ENCODE measurements at regions not wholly inside any gene's neighbourhood (a gene's known extent, or its start where the extent isn't known, plus 50 kb on each side); places are given as distances from the start of the nearest gene placed in this dataset.

DNA sequence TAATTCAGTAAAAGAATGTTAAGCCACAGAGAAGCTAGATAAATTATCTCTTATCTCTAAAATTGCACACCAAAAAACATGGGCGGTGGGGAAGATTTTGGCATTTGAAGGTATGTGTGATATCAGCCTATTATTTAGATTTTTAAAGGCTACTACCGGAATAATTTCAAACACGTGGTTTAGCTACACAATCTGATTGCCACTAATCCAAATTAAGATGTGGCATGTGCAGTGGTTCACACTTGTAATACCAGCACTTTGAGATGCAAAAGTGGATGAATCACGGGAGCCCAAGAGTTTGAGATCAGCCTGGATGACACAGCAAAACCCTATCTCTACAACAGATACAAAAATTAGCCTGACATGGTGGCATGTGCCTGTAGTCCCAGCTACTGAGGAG is 584.5 kb downstream of the HS3ST4 start:
- Histone ChIP-seq H3K79me2 (ENCODE audit: insufficient read depth, low read length) (no peaks in the 10 kb centered on the region), H3K36me3 (replicated peaks in 1 of 2; ENCODE audit: control insufficient read depth in 1 of 2, insufficient read depth in 2 of 2, low read length in 2 of 2) (no peaks in the 10 kb centered on the region), H3K27me3 (ENCODE audit: control insufficient read depth in 1 of 2, insufficient read depth in 2 of 2, low read length in 2 of 2) (no peaks in the 10 kb centered on the region), H3K27ac (ENCODE audit: extremely low read length, insufficient read depth, low read length) (no peak overlapping the region), H3K9ac (ENCODE audit: insufficient read depth, low read depth, low read length) (no peak overlapping the region), H3K4me3 (replicated peaks in 1 of 3; ENCODE audit: insufficient read depth in 1 of 3, low read depth in 2 of 3, low read length in 3 of 3) (no peak overlapping the region), H4K20me1 (ENCODE audit: insufficient read depth, low read length) (no peaks in the 10 kb centered on the region), H3K4me2 (ENCODE audit: low read depth, low read length) (no peak overlapping the region), H2AFZ (ENCODE audit: low read length) (no peak overlapping the region), H3K9me3 (ENCODE audit: low read length) (peaks cover 69% of the 10 kb centered on the region), H3K4me1 (ENCODE audit: insufficient read depth, low read length) (no peaks in the 10 kb centered on the region)
- 20% methylated on average over 4 of the region's 4 CpGs for WGBS (ENCODE audit: low lambda C conversion rate)
- in situ Hi-C loops (cut with HindIII; ENCODE audit: extremely low pct_ligation_motif_present, low pct_unique_long_range_greater_than_20kb) = no loop called here
- CTCF ChIA-PET (ENCODE audit: low intra/inter-chr PET ratio, low total read pairs) = no interaction called here
- no peak for FAIRE-seq
- no peak for ATAC-seq
- DNase-seq (ENCODE audit: low spot score) = no peak
- POLR2A ChIA-PET = no interaction called here
- TF ChIP-seq, protein P1, sequence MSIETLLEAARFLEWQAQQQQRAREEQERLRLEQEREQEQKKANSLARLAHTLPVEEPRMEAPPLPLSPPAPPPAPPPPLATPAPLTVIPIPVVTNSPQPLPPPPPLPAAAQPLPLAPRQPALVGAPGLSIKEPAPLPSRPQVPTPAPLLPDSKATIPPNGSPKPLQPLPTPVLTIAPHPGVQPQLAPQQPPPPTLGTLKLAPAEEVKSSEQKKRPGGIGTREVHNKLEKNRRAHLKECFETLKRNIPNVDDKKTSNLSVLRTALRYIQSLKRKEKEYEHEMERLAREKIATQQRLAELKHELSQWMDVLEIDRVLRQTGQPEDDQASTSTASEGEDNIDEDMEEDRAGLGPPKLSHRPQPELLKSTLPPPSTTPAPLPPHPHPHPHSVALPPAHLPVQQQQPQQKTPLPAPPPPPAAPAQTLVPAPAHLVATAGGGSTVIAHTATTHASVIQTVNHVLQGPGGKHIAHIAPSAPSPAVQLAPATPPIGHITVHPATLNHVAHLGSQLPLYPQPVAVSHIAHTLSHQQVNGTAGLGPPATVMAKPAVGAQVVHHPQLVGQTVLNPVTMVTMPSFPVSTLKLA (IDR thresholded peaks at IDR 0.05) = peak; percentile 91
- no peak for TF ChIP-seq KLF6 (CRISPR knock-in tag; IDR thresholded peaks at IDR 0.05)
- BruUV-seq (replicated peaks) = no TSS peak
- intact Hi-C loops (cut with micrococcal nuclease; ENCODE audit: unreplicated experiment) = no loop called here

DNA sequence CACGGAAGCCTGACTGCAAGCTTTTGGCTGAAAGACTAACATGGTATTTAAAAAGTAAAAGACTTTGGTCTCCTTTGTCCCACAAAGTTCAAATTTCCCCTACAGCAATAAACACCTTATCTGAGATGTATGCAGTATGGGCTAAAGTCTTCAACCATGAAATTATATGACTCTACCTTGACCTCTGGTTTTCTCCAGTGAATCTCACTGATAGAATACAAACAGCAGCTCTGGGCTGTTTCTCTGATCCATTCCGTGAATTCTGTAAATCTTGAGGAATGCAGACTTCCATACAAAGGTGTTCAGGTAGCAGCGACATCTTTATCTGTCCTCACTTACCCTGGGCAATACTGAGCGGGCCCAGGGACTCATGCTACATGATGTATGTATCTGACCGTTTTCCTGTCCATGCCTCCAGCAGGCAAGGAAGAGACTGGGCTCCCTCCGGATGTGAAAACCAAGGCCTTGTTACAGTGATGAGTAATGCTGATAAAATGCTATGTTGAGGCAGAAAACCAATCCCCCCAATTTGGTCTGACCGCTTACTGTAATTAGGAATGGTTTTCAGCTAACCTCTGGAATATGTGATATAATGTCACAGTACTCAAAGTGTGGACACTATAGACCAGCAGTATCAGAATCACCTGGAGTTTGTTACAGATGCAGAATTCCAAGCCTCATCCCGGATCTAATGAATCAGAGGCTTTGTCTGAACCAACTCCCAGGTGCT is 589.8 kb downstream of the HS3ST4 start:
- H3K4me3 ChIP-seq (replicated peaks in 1 of 3; ENCODE audit: insufficient read depth in 1 of 3, low read depth in 2 of 3, low read length in 3 of 3) = no peak overlapping the region
- ATAC-seq = no peak
- WGBS (ENCODE audit: low lambda C conversion rate) = 16% methylated on average over 8 of the region's 8 CpGs
- H3K9ac ChIP-seq (ENCODE audit: insufficient read depth, low read depth, low read length) = no peak overlapping the region
- no peak for FAIRE-seq
- in situ Hi-C loops (cut with HindIII; ENCODE audit: extremely low pct_ligation_motif_present, low pct_unique_long_range_greater_than_20kb) (no loop called here), intact Hi-C loops (cut with micrococcal nuclease; ENCODE audit: unreplicated experiment) (no loop called here)
- POLR2A ChIA-PET = no interaction called here
- peaks cover 29% of the 10 kb centered on the region for H3K9me3 ChIP-seq (ENCODE audit: low read length)
- H3K27ac ChIP-seq (ENCODE audit: extremely low read length, insufficient read depth, low read length) = no peak overlapping the region
- H3K27me3 ChIP-seq (ENCODE audit: control insufficient read depth in 1 of 2, insufficient read depth in 2 of 2, low read length in 2 of 2) = no peaks in the 10 kb centered on the region
- H3K4me2 ChIP-seq (ENCODE audit: low read depth, low read length) = no peak overlapping the region
- no peaks in the 10 kb centered on the region for H3K79me2 ChIP-seq (ENCODE audit: insufficient read depth, low read length)
- no peaks in the 10 kb centered on the region for H3K4me1 ChIP-seq (ENCODE audit: insufficient read depth, low read length)
- CTCF ChIA-PET (ENCODE audit: low intra/inter-chr PET ratio, low total read pairs) = no interaction called here
- H4K20me1 ChIP-seq (ENCODE audit: insufficient read depth, low read length) = no peaks in the 10 kb centered on the region
- no peaks in the 10 kb centered on the region for H3K36me3 ChIP-seq (replicated peaks in 1 of 2; ENCODE audit: control insufficient read depth in 1 of 2, insufficient read depth in 2 of 2, low read length in 2 of 2)
- H2AFZ ChIP-seq (ENCODE audit: low read length) = no peak overlapping the region
- no peak for TF ChIP-seq ZC3H13 (CRISPR knock-in tag; IDR thresholded peaks at IDR 0.05)
- TF ChIP-seq, protein P2, sequence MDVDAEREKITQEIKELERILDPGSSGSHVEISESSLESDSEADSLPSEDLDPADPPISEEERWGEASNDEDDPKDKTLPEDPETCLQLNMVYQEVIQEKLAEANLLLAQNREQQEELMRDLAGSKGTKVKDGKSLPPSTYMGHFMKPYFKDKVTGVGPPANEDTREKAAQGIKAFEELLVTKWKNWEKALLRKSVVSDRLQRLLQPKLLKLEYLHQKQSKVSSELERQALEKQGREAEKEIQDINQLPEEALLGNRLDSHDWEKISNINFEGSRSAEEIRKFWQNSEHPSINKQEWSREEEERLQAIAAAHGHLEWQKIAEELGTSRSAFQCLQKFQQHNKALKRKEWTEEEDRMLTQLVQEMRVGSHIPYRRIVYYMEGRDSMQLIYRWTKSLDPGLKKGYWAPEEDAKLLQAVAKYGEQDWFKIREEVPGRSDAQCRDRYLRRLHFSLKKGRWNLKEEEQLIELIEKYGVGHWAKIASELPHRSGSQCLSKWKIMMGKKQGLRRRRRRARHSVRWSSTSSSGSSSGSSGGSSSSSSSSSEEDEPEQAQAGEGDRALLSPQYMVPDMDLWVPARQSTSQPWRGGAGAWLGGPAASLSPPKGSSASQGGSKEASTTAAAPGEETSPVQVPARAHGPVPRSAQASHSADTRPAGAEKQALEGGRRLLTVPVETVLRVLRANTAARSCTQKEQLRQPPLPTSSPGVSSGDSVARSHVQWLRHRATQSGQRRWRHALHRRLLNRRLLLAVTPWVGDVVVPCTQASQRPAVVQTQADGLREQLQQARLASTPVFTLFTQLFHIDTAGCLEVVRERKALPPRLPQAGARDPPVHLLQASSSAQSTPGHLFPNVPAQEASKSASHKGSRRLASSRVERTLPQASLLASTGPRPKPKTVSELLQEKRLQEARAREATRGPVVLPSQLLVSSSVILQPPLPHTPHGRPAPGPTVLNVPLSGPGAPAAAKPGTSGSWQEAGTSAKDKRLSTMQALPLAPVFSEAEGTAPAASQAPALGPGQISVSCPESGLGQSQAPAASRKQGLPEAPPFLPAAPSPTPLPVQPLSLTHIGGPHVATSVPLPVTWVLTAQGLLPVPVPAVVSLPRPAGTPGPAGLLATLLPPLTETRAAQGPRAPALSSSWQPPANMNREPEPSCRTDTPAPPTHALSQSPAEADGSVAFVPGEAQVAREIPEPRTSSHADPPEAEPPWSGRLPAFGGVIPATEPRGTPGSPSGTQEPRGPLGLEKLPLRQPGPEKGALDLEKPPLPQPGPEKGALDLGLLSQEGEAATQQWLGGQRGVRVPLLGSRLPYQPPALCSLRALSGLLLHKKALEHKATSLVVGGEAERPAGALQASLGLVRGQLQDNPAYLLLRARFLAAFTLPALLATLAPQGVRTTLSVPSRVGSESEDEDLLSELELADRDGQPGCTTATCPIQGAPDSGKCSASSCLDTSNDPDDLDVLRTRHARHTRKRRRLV (CRISPR knock-in tag; IDR thresholded peaks at IDR 0.05) = no peak
- TF ChIP-seq KLF16 (CRISPR knock-in tag; IDR thresholded peaks at IDR 0.05) = no peak
- no peak for TF ChIP-seq RFX1 (IDR thresholded peaks at IDR 0.05)
- no peak for TF ChIP-seq WIZ (CRISPR knock-in tag; IDR thresholded peaks at IDR 0.05)
- DNase-seq (ENCODE audit: low spot score) = no peak
- no TSS peak for BruUV-seq (replicated peaks)

Measured in HepG2 (cell line).